Memory B cell (primary cell): ENCODE measurements at regions not wholly inside any gene's neighbourhood (a gene's known extent, or its start where the extent isn't known, plus 50 kb on each side); places are given as distances from the start of the nearest gene placed in this dataset.
A peak's percentile ranks its signal among the peaks of the same experiment; 100 is the strongest.
"Not testable (repeated sequence)": the region's sequence is repeated elsewhere in the genome, so short reads cannot be mapped to it uniquely, and the experiment has no call there.

Source experiments
- ATAC-seq: fragments of 150-1000 bp; cut with Tn5 transposase; 2 replicates; pipeline ENCODE4 v1.10.0; 2021; ENCODE audit warnings: low read depth, mild to moderate bottlenecking, moderate library complexity
- DNase-seq, 2 donors: peaks; one replicate each; pipeline ENCODE4 v3.0.0; 2022; ENCODE audit warnings: low spot score in 2 of 2
- H3K27ac Mint-ChIP-seq: one replicate; pipeline ENCODE4 v1.8.0; 2022; ENCODE audit warnings: mild to moderate bottlenecking, moderate library complexity, mixed read lengths
- H3K27me3 Mint-ChIP-seq: one replicate; pipeline ENCODE4 v1.8.0; 2022; ENCODE audit warnings: mixed read lengths
- H3K36me3 Mint-ChIP-seq: one replicate; pipeline ENCODE4 v1.8.0; 2022; ENCODE audit warnings: mild to moderate bottlenecking, mixed read lengths
- H3K4me1 Mint-ChIP-seq: one replicate; pipeline ENCODE4 v1.8.0; 2022; ENCODE audit warnings: mixed read lengths
- H3K4me3 Mint-ChIP-seq: one replicate; pipeline ENCODE4 v1.8.0; 2022; ENCODE audit warnings: mild to moderate bottlenecking, moderate library complexity, mixed read lengths
- H3K9me3 Mint-ChIP-seq: one replicate; pipeline ENCODE4 v1.8.0; 2022; ENCODE audit warnings: mixed read lengths

- H3K36me3 Mint-ChIP-seq, H3K4me3 Mint-ChIP-seq, ATAC-seq, DNase-seq, H3K4me1 Mint-ChIP-seq, H3K9me3 Mint-ChIP-seq, H3K27ac Mint-ChIP-seq: not testable (repeated sequence)
- H3K27me3 Mint-ChIP-seq, result peaks cover 36% of the 10 kb centered on the region
Measured at GRCh38 chr9:33734941-33735835, 60.2 kb upstream of the PRSS3 start.

- ATAC-seq, result peak; percentile 42
- Mint-ChIP-seq H3K27ac (no peak overlapping the region), H3K36me3 (peaks cover 3% of the 10 kb centered on the region), H3K4me3 (no peak overlapping the region), H3K27me3 (peaks cover 26% of the 10 kb centered on the region), H3K4me1 (no peaks in the 10 kb centered on the region), H3K9me3 (peaks cover 11% of the 10 kb centered on the region)
- DNase-seq, result no peak
Measured at GRCh38 chr9:33737811-33738606, 57.4 kb upstream of the PRSS3 start.

- no peak for ATAC-seq
- peaks cover 26% of the 10 kb centered on the region for H3K27me3 Mint-ChIP-seq
- H3K36me3 Mint-ChIP-seq, result peaks cover 3% of the 10 kb centered on the region
Measured at GRCh38 chr9:33739398-33739797, 56.0 kb upstream of the PRSS3 start.

GRCh38 chr9:33740075-33740474 lies 55.3 kb upstream of the PRSS3 start:
- Mint-ChIP-seq H3K27me3 (peaks cover 24% of the 10 kb centered on the region), H3K4me3 (no peak overlapping the region), H3K36me3 (peaks cover 3% of the 10 kb centered on the region), H3K27ac (no peak overlapping the region), H3K4me1 (no peaks in the 10 kb centered on the region), H3K9me3 (peaks cover 12% of the 10 kb centered on the region)
- DNase-seq (no peak), ATAC-seq (no peak)

More at GRCh38 chr9:33739398-33739797, 56.0 kb upstream of the PRSS3 start:
- Mint-ChIP-seq H3K9me3 (peaks cover 12% of the 10 kb centered on the region), H3K4me1 (no peaks in the 10 kb centered on the region), H3K27ac (no peak overlapping the region), H3K4me3 (no peak overlapping the region)
- DNase-seq, result no peak

- peaks cover 12% of the 10 kb centered on the region for H3K9me3 Mint-ChIP-seq
- not testable (repeated sequence) for H3K36me3 Mint-ChIP-seq, H3K4me3 Mint-ChIP-seq, H3K4me1 Mint-ChIP-seq, H3K27ac Mint-ChIP-seq, DNase-seq, ATAC-seq
- H3K27me3 Mint-ChIP-seq, result peaks cover 19% of the 10 kb centered on the region
Measured at GRCh38 chr9:33740958-33741357, 54.4 kb upstream of the PRSS3 start.

- Mint-ChIP-seq H3K4me1 (no peaks in the 10 kb centered on the region), H3K4me3 (no peak overlapping the region), H3K9me3 (peaks cover 12% of the 10 kb centered on the region), H3K27ac (no peak overlapping the region), H3K36me3 (peaks cover 3% of the 10 kb centered on the region), H3K27me3 (peaks cover 16% of the 10 kb centered on the region)
- ATAC-seq (no peak), DNase-seq (no peak)
Measured at GRCh38 chr9:33742051-33742450, 53.3 kb upstream of the PRSS3 start.

GRCh38 chr9:33742519-33742918 lies 52.8 kb upstream of the PRSS3 start:
- no peak overlapping the region for H3K27ac Mint-ChIP-seq
- H3K36me3 Mint-ChIP-seq, result peaks cover 3% of the 10 kb centered on the region
- DNase-seq, result no peak
- ATAC-seq, result no peak
- H3K27me3 Mint-ChIP-seq, result peaks cover 16% of the 10 kb centered on the region
- H3K4me1 Mint-ChIP-seq, result no peaks in the 10 kb centered on the region
- H3K9me3 Mint-ChIP-seq, result peaks cover 12% of the 10 kb centered on the region
- H3K4me3 Mint-ChIP-seq, result no peak overlapping the region
